ENCODE measurements at regions not wholly inside any gene's neighbourhood (a gene's known extent, or its start where the extent isn't known, plus 50 kb on each side); places are given as distances from the start of the nearest gene placed in this dataset.
"Not testable (repeated sequence)": the region's sequence is repeated elsewhere in the genome, so short reads cannot be mapped to it uniquely, and the experiment has no call there.

- Histone ChIP-seq H3K27ac (no peak overlapping the region), H3K27me3 (no peaks in the 10 kb centered on the region), H3K4me1 (no peaks in the 10 kb centered on the region), H3K4me3 (no peak overlapping the region), H3K9me3 (peaks cover 0 to 10% (median 0%) of the 10 kb centered on the region in 3 donors), H3K36me3 (no peaks in the 10 kb centered on the region)
- no peak for ATAC-seq
- WGBS, 2 donors (ENCODE audit: low coverage in 1 of 2) = 92% methylated on average over 2 of the region's 2 CpGs; no CpG with 5 or more reads in 1 of the 2 donors
- no peak for TF ChIP-seq CTCF (IDR thresholded peaks at IDR 0.05)
- TF ChIP-seq EP300 (IDR thresholded peaks at IDR 0.05) = no peak
These were observed 150.3 kb upstream of the ALG10B start for GRCh38 chr12:38166225-38166624.

- TF ChIP-seq EP300 (IDR thresholded peaks at IDR 0.05) (no peak), CTCF (IDR thresholded peaks at IDR 0.05) (no peak), POLR2AphosphoS5 (IDR thresholded peaks at IDR 0.05) (no peak), POLR2A (IDR thresholded peaks at IDR 0.05) (no peak)
- H3K4me1 ChIP-seq = no peaks in the 10 kb centered on the region
- H3K4me3 ChIP-seq = no peak overlapping the region
- 91 to 100% methylated on average over 3 to 4 of the region's 4 CpGs for WGBS, 2 donors (ENCODE audit: low coverage in 1 of 2)
- ATAC-seq = no peak
- H3K36me3 ChIP-seq = no peaks in the 10 kb centered on the region
- H3K27me3 ChIP-seq = no peaks in the 10 kb centered on the region
- no peaks in the 10 kb centered on the region for H3K9me3 ChIP-seq
- H3K27ac ChIP-seq = no peak overlapping the region
These were observed 141.0 kb upstream of the ALG10B start for GRCh38 chr12:38175538-38175937.

- H3K4me1 ChIP-seq, H3K27me3 ChIP-seq, H3K36me3 ChIP-seq, H3K4me3 ChIP-seq, H3K9me3 ChIP-seq, ATAC-seq, H3K27ac ChIP-seq: not testable (repeated sequence)
- WGBS, 2 donors (ENCODE audit: low coverage in 1 of 2) = 60% methylated on average over 1 of the region's 1 CpG; no CpG with 5 or more reads in 1 of the 2 donors
These were observed 133.0 kb upstream of the ALG10B start for GRCh38 chr12:38183617-38184016.

DNA sequence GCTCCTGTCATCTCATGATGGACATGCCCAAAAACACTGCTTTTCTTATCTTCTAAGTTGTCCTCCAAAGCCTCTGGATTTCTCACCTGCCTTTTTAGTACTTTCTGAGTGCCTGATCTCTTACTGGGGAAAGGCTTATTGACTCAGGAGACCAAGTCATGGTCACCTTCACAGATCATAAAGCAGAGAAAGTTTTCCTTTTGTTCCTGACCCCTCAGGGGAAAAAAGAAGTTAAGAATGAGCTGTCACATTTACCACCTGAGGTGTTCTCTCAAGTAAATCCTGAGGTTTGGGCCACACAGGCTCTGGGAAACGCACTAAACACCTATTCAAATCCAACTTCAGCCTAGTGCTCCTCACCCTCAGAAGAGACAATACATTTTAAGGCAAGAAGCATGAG lies 119.3 kb upstream of the ALG10B start:
- WGBS, 2 donors (ENCODE audit: low coverage in 1 of 2) = 38 to 40% methylated on average over 1 of the region's 1 CpG
- H3K27me3 ChIP-seq, H3K4me1 ChIP-seq, H3K9me3 ChIP-seq, ATAC-seq, H3K4me3 ChIP-seq, H3K36me3 ChIP-seq, H3K27ac ChIP-seq: not testable (repeated sequence)

- WGBS, 2 donors (ENCODE audit: low coverage in 1 of 2) = 83% methylated on average over 6 of the region's 41 CpGs; no CpG with 5 or more reads in 1 of the 2 donors
- no peak overlapping the region for H3K4me3 ChIP-seq
- H3K27ac ChIP-seq = no peak overlapping the region
- no peaks in the 10 kb centered on the region for H3K36me3 ChIP-seq
- peak; percentile 28 for ATAC-seq
- no peak for TF ChIP-seq POLR2A (IDR thresholded peaks at IDR 0.05)
- TF ChIP-seq EP300 (IDR thresholded peaks at IDR 0.05) = no peak
- no peak for TF ChIP-seq CTCF (IDR thresholded peaks at IDR 0.05)
- TF ChIP-seq POLR2AphosphoS5 (IDR thresholded peaks at IDR 0.05) = no peak
- no peaks in the 10 kb centered on the region for H3K9me3 ChIP-seq
- H3K27me3 ChIP-seq = no peaks in the 10 kb centered on the region
- no peaks in the 10 kb centered on the region for H3K4me1 ChIP-seq
These were observed 114.9 kb upstream of the ALG10B start for GRCh38 chr12:38201461-38202276.

DNA sequence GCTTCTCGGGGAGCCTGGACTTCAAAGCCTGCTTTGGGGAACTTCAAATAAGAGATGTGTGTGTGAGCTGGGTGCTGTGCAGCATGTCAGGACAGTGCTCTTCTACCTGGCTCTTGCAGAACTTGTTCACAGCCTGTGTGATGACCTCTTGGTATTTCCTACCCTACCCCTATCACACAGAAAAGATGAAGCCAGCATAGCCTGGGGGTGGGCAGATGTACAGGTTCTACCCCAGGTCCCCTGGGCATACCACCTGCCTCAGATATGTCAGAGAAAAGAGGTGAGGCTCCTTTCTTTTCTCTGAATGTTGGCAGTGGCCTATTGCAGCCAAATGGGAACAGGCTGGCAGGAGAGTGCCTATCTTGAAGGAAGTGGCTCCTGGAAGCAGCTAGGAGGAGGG lies 111.7 kb upstream of the ALG10B start:
- no CpG with 5 or more reads among the region's 1 CpG for WGBS, 2 donors (ENCODE audit: low coverage in 1 of 2)
- no peak for TF ChIP-seq POLR2A (IDR thresholded peaks at IDR 0.05)
- TF ChIP-seq CTCF (IDR thresholded peaks at IDR 0.05) = no peak
- no peak for TF ChIP-seq EP300 (IDR thresholded peaks at IDR 0.05)
- no peak for TF ChIP-seq POLR2AphosphoS5 (IDR thresholded peaks at IDR 0.05)
- H3K36me3 ChIP-seq = no peaks in the 10 kb centered on the region
- H3K4me3 ChIP-seq = no peak overlapping the region
- H3K4me1 ChIP-seq = no peaks in the 10 kb centered on the region
- H3K9me3 ChIP-seq = no peaks in the 10 kb centered on the region
- H3K27me3 ChIP-seq = no peaks in the 10 kb centered on the region
- no peak for ATAC-seq
- no peak overlapping the region for H3K27ac ChIP-seq

Data from gastroesophageal sphincter (tissue), 4 donors.